Mesendoderm (in vitro differentiated cells): ENCODE measurements at regions not wholly inside any gene's neighbourhood (a gene's known extent, or its start where the extent isn't known, plus 50 kb on each side); places are given as distances from the start of the nearest gene placed in this dataset.

Experiments
- DNase-seq: peaks from one replicate; pipeline ENCODE4 v3.0.0; 2013
- H2AK5ac ChIP-seq: 2 replicates; pipeline ENCODE4 v1.6.1; 2013; ENCODE audit warnings: low read length, inconsistent platforms
- H2BK120ac ChIP-seq: 2 replicates; pipeline ENCODE4 v1.6.1; 2013; ENCODE audit warnings: low read depth, mild to moderate bottlenecking, low read length, moderate library complexity, mixed read lengths
- H2BK15ac ChIP-seq: replicated peaks from 2 replicates; pipeline ENCODE4 v1.6.1; 2013; ENCODE audit warnings: low read depth, mild to moderate bottlenecking, moderate library complexity
- H2BK5ac ChIP-seq: 2 replicates; pipeline ENCODE4 v1.6.1; 2013; ENCODE audit warnings: low read length, inconsistent platforms
- H3K18ac ChIP-seq: 2 replicates; pipeline ENCODE4 v1.6.1; 2013; ENCODE audit warnings: mild to moderate bottlenecking, low read length, mixed read lengths
- H3K23ac ChIP-seq: one replicate; pipeline ENCODE4 v1.6.1; 2013; ENCODE audit warnings: low read length
- H3K27ac ChIP-seq: 2 replicates; pipeline ENCODE4 v1.5.1; 2013; ENCODE audit warnings: low read depth, mild to moderate bottlenecking, inconsistent platforms, low read length, moderate library complexity
- H3K27me3 ChIP-seq: 2 replicates; pipeline ENCODE4 v1.6.1; 2013; ENCODE audit warnings: low read length, control low read depth, mild to moderate bottlenecking, inconsistent platforms; ENCODE audit not compliant: insufficient read depth, poor library complexity
- H3K36me3 ChIP-seq: 2 replicates; pipeline ENCODE4 v1.6.1; 2013; ENCODE audit warnings: low read length, inconsistent platforms; ENCODE audit not compliant: control insufficient read depth, insufficient read depth
- H3K4ac ChIP-seq: one replicate; pipeline ENCODE4 v1.6.1; 2013; ENCODE audit warnings: low read depth, mild to moderate bottlenecking, low read length, moderate library complexity
- H3K4me1 ChIP-seq: 2 replicates; pipeline ENCODE4 v1.6.1; 2013; ENCODE audit warnings: low read depth, low read length, inconsistent platforms; ENCODE audit not compliant: control insufficient read depth
- H3K4me2 ChIP-seq: 2 replicates; pipeline ENCODE4 v1.6.1; 2013; ENCODE audit warnings: low read length
- H3K4me3 ChIP-seq: 2 replicates; pipeline ENCODE4 v1.5.1; 2013; ENCODE audit warnings: mild to moderate bottlenecking, low read length
- H3K56ac ChIP-seq: one replicate; pipeline ENCODE4 v1.6.1; 2013; ENCODE audit warnings: low read length
- H3K79me1 ChIP-seq: 2 replicates; pipeline ENCODE4 v1.6.1; 2013; ENCODE audit warnings: low read length, inconsistent platforms
- H3K79me2 ChIP-seq: 2 replicates; pipeline ENCODE4 v1.6.1; 2013; ENCODE audit warnings: mild to moderate bottlenecking, low read length; ENCODE audit not compliant: control insufficient read depth, insufficient read depth
- H3K9ac ChIP-seq: 2 replicates; pipeline ENCODE4 v1.6.1; 2013; ENCODE audit warnings: low read length, inconsistent platforms
- H4K5ac ChIP-seq: one replicate; pipeline ENCODE4 v1.6.1; 2013; ENCODE audit warnings: low read length
- H4K8ac ChIP-seq: one replicate; pipeline ENCODE4 v1.6.1; 2013; ENCODE audit warnings: low read depth, mild to moderate bottlenecking, control low read depth, low read length, moderate library complexity
- WGBS: extraction: QIAGEN DNeasy Blood & Tissue Kit; methylation state at CpG from one replicate; pipeline ENCODE4 v1.1.7; 2013; ENCODE audit warnings: low lambda C conversion rate, missing lambda C conversion rate; ENCODE audit not compliant: insufficient coverage; ENCODE audit errors: extremely low coverage; 5-methylcytosine and 5-hydroxymethylcytosine counted together

DNA sequence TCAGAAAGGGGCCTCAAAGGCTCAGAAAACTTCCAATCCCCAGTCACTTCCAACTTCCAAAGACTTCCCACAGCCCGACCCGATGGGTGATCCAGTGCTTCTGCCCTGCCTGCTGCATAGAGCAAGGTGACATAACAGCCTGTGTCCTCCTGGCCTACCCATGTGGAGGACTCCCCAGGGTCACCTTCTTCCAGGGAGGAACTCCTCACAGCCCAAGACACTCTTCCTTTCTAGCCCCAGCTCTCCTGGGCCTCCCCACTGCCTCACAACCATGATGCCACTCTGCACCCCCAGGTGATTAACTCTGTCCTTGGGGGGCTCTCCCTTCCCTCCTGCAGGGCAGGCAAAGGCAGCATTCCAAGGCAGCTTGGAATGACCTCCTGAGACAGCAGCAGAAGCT lies 158.4 kb upstream of the PDE1C start:
- H3K27ac ChIP-seq = no peak overlapping the region
- WGBS = no CpG with 5 or more reads among the region's 2 CpGs
- no peaks in the 10 kb centered on the region for H3K36me3 ChIP-seq
- no peak overlapping the region for H3K23ac ChIP-seq
- H3K56ac ChIP-seq = no peak overlapping the region
- H2BK120ac ChIP-seq = no peak overlapping the region
- H3K79me2 ChIP-seq = no peaks in the 10 kb centered on the region
- H3K4ac ChIP-seq = no peak overlapping the region
- no peak overlapping the region for H2BK5ac ChIP-seq
- no peak overlapping the region for H4K5ac ChIP-seq
- H3K27me3 ChIP-seq = no peaks in the 10 kb centered on the region
- H3K18ac ChIP-seq = no peak overlapping the region
- H3K4me2 ChIP-seq = no peak overlapping the region
- H3K9ac ChIP-seq = no peak overlapping the region
- no peak overlapping the region for H2BK15ac ChIP-seq
- no peak overlapping the region for H4K8ac ChIP-seq
- no peak overlapping the region for H2AK5ac ChIP-seq
- no peak overlapping the region for H3K4me3 ChIP-seq
- no peak for DNase-seq
- H3K4me1 ChIP-seq = no peaks in the 10 kb centered on the region
- no peaks in the 10 kb centered on the region for H3K79me1 ChIP-seq

DNA sequence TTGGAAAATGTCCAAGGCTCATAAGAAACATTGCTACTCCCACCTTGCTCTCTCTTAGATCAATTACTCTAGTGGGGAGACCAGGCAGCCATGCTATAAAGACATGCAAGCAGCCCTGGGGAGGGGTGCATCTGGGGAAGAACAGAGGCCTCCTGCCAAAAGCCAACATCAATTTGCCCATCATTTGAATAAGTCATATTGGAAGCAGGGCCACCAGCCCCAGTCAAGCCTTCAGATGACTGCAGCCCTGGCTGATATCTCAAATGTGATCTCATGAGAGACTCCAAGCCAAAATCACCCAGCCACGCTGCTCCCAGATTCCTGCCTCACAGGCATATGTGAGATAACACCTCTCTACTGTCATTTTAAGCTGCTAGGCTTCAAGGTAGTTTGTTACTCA lies 157.5 kb upstream of the PDE1C start:
- no peak overlapping the region for H4K8ac ChIP-seq
- no peak overlapping the region for H3K56ac ChIP-seq
- no peak overlapping the region for H2BK120ac ChIP-seq
- H3K4me1 ChIP-seq = no peaks in the 10 kb centered on the region
- DNase-seq = no peak
- H3K18ac ChIP-seq = no peak overlapping the region
- H3K4ac ChIP-seq = no peak overlapping the region
- H2BK15ac ChIP-seq = no peak overlapping the region
- H3K36me3 ChIP-seq = no peaks in the 10 kb centered on the region
- H3K27me3 ChIP-seq = no peaks in the 10 kb centered on the region
- no peak overlapping the region for H3K23ac ChIP-seq
- H3K79me2 ChIP-seq = no peaks in the 10 kb centered on the region
- no peak overlapping the region for H3K9ac ChIP-seq
- H2BK5ac ChIP-seq = no peak overlapping the region
- H3K27ac ChIP-seq = no peak overlapping the region
- no peak overlapping the region for H4K5ac ChIP-seq
- no peak overlapping the region for H2AK5ac ChIP-seq
- H3K4me2 ChIP-seq = no peak overlapping the region
- H3K79me1 ChIP-seq = no peaks in the 10 kb centered on the region
- no peak overlapping the region for H3K4me3 ChIP-seq
- no CpG with 5 or more reads among the region's 1 CpG for WGBS

DNA sequence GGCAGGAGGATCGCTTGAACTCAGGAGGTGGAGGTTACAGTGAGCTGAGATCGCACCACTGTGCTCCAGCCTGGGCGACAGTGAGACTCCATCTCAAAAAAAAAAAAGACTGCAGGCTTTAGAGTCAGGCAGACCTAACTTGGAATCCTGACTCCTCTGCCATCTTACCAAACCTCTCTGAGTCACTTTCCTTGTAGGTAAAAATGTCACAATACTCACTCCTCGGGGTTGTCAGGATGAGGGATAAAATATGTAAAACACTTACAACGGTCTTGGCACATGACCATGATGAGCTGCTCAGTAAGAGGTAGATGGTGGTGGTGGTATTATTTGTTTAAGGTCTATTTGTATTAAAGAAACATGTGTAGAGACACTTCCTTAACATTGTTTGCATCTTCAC lies 154.1 kb upstream of the PDE1C start:
- no peak for DNase-seq
- Histone ChIP-seq H4K8ac (no peak overlapping the region), H3K79me1 (no peaks in the 10 kb centered on the region), H4K5ac (no peak overlapping the region), H3K27me3 (no peaks in the 10 kb centered on the region), H3K4me2 (no peak overlapping the region), H3K18ac (no peak overlapping the region), H3K4me3 (no peak overlapping the region), H2BK120ac (no peak overlapping the region), H3K9ac (no peak overlapping the region), H2BK5ac (no peak overlapping the region), H3K79me2 (no peaks in the 10 kb centered on the region), H3K36me3 (no peaks in the 10 kb centered on the region), H3K4ac (no peak overlapping the region), H2AK5ac (no peak overlapping the region), H2BK15ac (no peak overlapping the region), H3K23ac (no peak overlapping the region), H3K27ac (no peak overlapping the region), H3K56ac (no peak overlapping the region), H3K4me1 (no peaks in the 10 kb centered on the region)
- no CpG with 5 or more reads among the region's 5 CpGs for WGBS

DNA sequence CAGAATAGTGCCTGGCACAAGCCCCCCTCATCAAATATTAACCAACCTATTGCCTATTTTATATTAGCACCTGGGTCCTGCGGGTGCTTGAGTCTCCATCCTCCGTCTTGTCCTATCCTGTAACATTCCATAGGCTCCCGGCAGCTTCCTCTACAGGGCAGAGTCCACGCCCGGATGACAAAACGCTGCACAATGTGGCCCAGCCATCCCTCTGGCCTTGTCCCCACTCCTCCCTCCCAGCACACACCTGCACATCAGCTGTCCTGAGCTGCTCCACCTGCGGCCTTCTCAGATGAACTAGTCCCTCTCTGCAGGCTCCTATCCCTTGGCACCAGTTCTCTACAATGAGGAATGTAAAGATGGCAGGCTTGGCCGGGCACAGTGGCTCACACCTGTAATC lies 153.5 kb upstream of the PDE1C start:
- H3K9ac ChIP-seq = no peak overlapping the region
- no peaks in the 10 kb centered on the region for H3K27me3 ChIP-seq
- H3K23ac ChIP-seq = no peak overlapping the region

DNA sequence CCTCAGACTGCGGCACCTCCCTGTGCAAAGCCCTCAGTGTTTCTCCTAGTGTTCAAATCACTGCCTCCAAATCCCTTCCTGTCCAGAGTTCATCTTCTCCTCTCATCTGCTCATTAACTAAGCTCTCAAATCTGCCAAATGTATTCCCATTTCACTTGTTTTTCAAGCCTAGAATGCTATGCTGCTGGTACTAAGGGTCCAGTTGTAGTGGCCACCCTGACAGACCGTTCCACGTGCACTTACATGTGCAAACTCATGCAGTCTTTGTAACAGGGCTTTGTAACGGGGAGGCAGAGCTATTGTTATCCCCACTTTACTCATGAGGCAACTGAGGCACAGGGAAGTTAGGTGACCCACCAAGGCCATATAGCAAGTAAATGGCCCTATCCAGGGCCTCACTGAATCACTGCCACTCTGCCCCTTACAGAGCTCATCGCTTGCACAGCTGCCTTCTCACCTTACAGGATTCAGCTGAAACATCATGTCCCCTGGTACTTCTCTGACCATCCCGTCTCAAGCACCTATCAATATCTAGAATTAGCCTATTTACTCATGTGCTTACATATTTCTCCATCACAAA lies 153.0 kb upstream of the PDE1C start:
- Histone ChIP-seq H3K27ac (no peak overlapping the region), H3K4me3 (no peak overlapping the region), H3K79me1 (no peaks in the 10 kb centered on the region), H3K56ac (no peak overlapping the region), H3K4me2 (no peak overlapping the region), H3K18ac (no peak overlapping the region), H2BK120ac (no peak overlapping the region), H4K5ac (no peak overlapping the region), H3K79me2 (no peaks in the 10 kb centered on the region), H3K4me1 (no peaks in the 10 kb centered on the region), H2AK5ac (no peak overlapping the region), H4K8ac (no peak overlapping the region), H3K27me3 (no peaks in the 10 kb centered on the region), H3K4ac (no peak overlapping the region), H2BK5ac (no peak overlapping the region), H3K9ac (no peak overlapping the region), H3K36me3 (no peaks in the 10 kb centered on the region), H2BK15ac (no peak overlapping the region), H3K23ac (no peak overlapping the region)
- no peak for DNase-seq
- WGBS = no CpG with 5 or more reads among the region's 6 CpGs

More for the DNA sequence above, 153.5 kb upstream of the PDE1C start:
- Histone ChIP-seq H3K4ac (no peak overlapping the region), H2BK15ac (no peak overlapping the region), H3K27ac (no peak overlapping the region), H4K5ac (no peak overlapping the region), H3K36me3 (no peaks in the 10 kb centered on the region), H3K79me1 (no peaks in the 10 kb centered on the region), H3K4me2 (no peak overlapping the region), H3K4me3 (no peak overlapping the region), H2BK5ac (no peak overlapping the region), H3K4me1 (no peaks in the 10 kb centered on the region), H2AK5ac (no peak overlapping the region), H3K18ac (no peak overlapping the region), H4K8ac (no peak overlapping the region), H3K79me2 (no peaks in the 10 kb centered on the region), H3K56ac (no peak overlapping the region), H2BK120ac (no peak overlapping the region)
- no peak for DNase-seq
- WGBS = no CpG with 5 or more reads among the region's 8 CpGs

DNA sequence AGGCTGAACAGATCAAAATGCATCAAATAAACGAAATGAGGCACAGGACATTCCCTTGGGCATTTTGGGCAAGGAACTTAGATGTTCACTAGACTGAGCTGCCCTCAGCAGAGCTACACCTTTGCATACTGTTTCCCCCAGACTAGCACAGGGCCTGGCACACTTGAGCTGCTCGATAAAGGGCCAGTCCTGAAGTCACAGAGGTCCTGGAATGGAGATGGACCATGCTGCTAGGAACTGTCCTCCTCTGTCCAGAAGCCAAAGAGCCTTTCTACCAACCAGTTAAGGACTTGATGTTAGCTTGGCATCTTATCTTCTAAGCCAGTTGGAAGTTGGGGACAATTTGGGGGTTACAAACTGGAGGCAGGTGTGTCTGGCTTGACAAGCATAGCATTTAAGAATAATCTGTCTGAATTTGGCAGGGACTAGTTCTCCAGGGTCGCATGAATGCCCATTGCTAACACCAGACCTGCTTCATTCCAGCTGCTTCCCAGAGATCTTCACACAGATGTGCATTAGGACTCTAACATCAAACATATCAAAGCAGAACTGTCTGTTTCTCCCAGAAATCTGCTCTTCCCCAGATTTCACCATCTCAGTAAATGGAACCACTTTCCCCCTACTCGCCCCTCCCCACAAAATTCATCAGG lies 152.2 kb upstream of the PDE1C start:
- no CpG with 5 or more reads among the region's 4 CpGs for WGBS
- Histone ChIP-seq H3K79me2 (no peaks in the 10 kb centered on the region), H3K56ac (no peak overlapping the region), H4K5ac (no peak overlapping the region), H3K36me3 (no peaks in the 10 kb centered on the region), H2BK5ac (no peak overlapping the region), H3K79me1 (no peaks in the 10 kb centered on the region), H3K4me2 (no peak overlapping the region), H3K27ac (no peak overlapping the region), H2BK120ac (no peak overlapping the region), H2BK15ac (no peak overlapping the region), H4K8ac (no peak overlapping the region), H3K9ac (no peak overlapping the region), H3K4me1 (no peaks in the 10 kb centered on the region), H3K23ac (no peak overlapping the region), H3K4ac (no peak overlapping the region), H2AK5ac (no peak overlapping the region), H3K4me3 (no peak overlapping the region), H3K27me3 (no peaks in the 10 kb centered on the region), H3K18ac (no peak overlapping the region)
- no peak for DNase-seq
